ENCODE measurements at regions not wholly inside any gene's neighbourhood (a gene's known extent, or its start where the extent isn't known, plus 50 kb on each side); places are given as distances from the start of the nearest gene placed in this dataset.

- DNase-seq = no peak
Observed at GRCh38 chr16:73251608-73252007, 203.7 kb upstream of the ZFHX3 start.

GRCh38 chr16:73248316-73248715 is 200.4 kb upstream of the ZFHX3 start:
- no peak for DNase-seq

GRCh38 chr16:73240920-73241319 is 193.0 kb upstream of the ZFHX3 start:
- no peak for DNase-seq

GRCh38 chr16:73237601-73238000 is 189.7 kb upstream of the ZFHX3 start:
- DNase-seq = no peak

- DNase-seq = no peak
Observed at GRCh38 chr16:73234496-73234895, 186.6 kb upstream of the ZFHX3 start.

GRCh38 chr16:73233846-73234424 is 186.0 kb upstream of the ZFHX3 start:
- DNase-seq = no peak

GRCh38 chr16:73233329-73233765 is 185.4 kb upstream of the ZFHX3 start:
- DNase-seq = no peak

- no peak for DNase-seq
Observed at GRCh38 chr16:73232555-73233328, 184.8 kb upstream of the ZFHX3 start.

- DNase-seq = no peak
Observed at GRCh38 chr16:73231944-73232554, 184.1 kb upstream of the ZFHX3 start.

GRCh38 chr16:73231379-73231778 is 183.5 kb upstream of the ZFHX3 start:
- DNase-seq = no peak

GRCh38 chr16:73230651-73231050 is 182.7 kb upstream of the ZFHX3 start:
- DNase-seq = no peak

- no peak for DNase-seq
Observed at GRCh38 chr16:73228649-73229048, 180.7 kb upstream of the ZFHX3 start.

GRCh38 chr16:73226675-73227074 is 178.7 kb upstream of the ZFHX3 start:
- DNase-seq = no peak

GRCh38 chr16:73225983-73226382 is 178.1 kb upstream of the ZFHX3 start:
- DNase-seq = no peak

- no peak for DNase-seq
Observed at GRCh38 chr16:73220836-73221235, 172.9 kb upstream of the ZFHX3 start.

- no peak for DNase-seq
Observed at GRCh38 chr16:73219176-73219575, 171.2 kb upstream of the ZFHX3 start.

GRCh38 chr16:73217654-73218053 is 169.7 kb upstream of the ZFHX3 start:
- DNase-seq = no peak

GRCh38 chr16:73216932-73217331 is 169.0 kb upstream of the ZFHX3 start:
- no peak for DNase-seq

- no peak for DNase-seq
Observed at GRCh38 chr16:73215678-73216377, 167.9 kb upstream of the ZFHX3 start.

- DNase-seq = peak; percentile 99
Observed at GRCh38 chr16:73214825-73215677, 167.1 kb upstream of the ZFHX3 start.

- DNase-seq = peak; percentile 83
Observed at GRCh38 chr16:73213732-73214455, 166.0 kb upstream of the ZFHX3 start.

Measured in skin of body (tissue), 1 donor.